MG63 (cell line): ENCODE measurements at regions not wholly inside any gene's neighbourhood (a gene's known extent, or its start where the extent isn't known, plus 50 kb on each side); places are given as distances from the start of the nearest gene placed in this dataset.
"Not testable (repeated sequence)": the region's sequence is repeated elsewhere in the genome, so short reads cannot be mapped to it uniquely, and the experiment has no call there.

Experiments used
- DNase-seq: peaks from one replicate; pipeline ENCODE4 v3.0.0-alpha.2; 2020
- H3K27me3 ChIP-seq: fragments of 250-450 bp; sonication (Bioruptor Pico); 2 replicates; pipeline ENCODE4 v1.5.1; 2020; ENCODE audit warnings: mild to moderate bottlenecking, moderate library complexity
- H3K36me3 ChIP-seq: fragments of 250-450 bp; sonication (Bioruptor Pico); 2 replicates; pipeline ENCODE4 v1.5.1; 2020; ENCODE audit warnings: mild to moderate bottlenecking, moderate library complexity
- H3K4me3 ChIP-seq: fragments of 250-450 bp; sonication (Bioruptor Pico); 2 replicates; pipeline ENCODE4 v1.5.1; 2020; ENCODE audit warnings: mild to moderate bottlenecking, moderate library complexity
- H3K9me3 ChIP-seq: fragments of 250-450 bp; sonication (Bioruptor Pico); 2 replicates; pipeline ENCODE4 v1.5.1; 2020; ENCODE audit warnings: mild to moderate bottlenecking, moderate library complexity

GRCh38 chr13:54132127-54132526 lies 1103.5 kb downstream of the OLFM4 start:
- not testable (repeated sequence) for H3K4me3 ChIP-seq, H3K36me3 ChIP-seq, H3K27me3 ChIP-seq, H3K9me3 ChIP-seq, DNase-seq

- H3K27me3 ChIP-seq, H3K4me3 ChIP-seq, DNase-seq, H3K9me3 ChIP-seq, H3K36me3 ChIP-seq: not testable (repeated sequence)
Measured at GRCh38 chr13:54132720-54133119, 1104.1 kb downstream of the OLFM4 start.

- Histone ChIP-seq H3K36me3 (no peaks in the 10 kb centered on the region), H3K9me3 (no peaks in the 10 kb centered on the region), H3K4me3 (no peak overlapping the region), H3K27me3 (no peaks in the 10 kb centered on the region; the same call in 1 of the 2 replicates)
- no peak for DNase-seq
Measured at GRCh38 chr13:54133746-54134145, 1105.1 kb downstream of the OLFM4 start.

- no peaks in the 10 kb centered on the region for H3K36me3 ChIP-seq
- H3K9me3 ChIP-seq = no peaks in the 10 kb centered on the region
- H3K4me3 ChIP-seq = no peak overlapping the region
- no peak for DNase-seq
- no peaks in the 10 kb centered on the region for H3K27me3 ChIP-seq
Measured at GRCh38 chr13:54144828-54145227, 1116.2 kb downstream of the OLFM4 start.

- H3K9me3 ChIP-seq = no peaks in the 10 kb centered on the region
- no peak overlapping the region for H3K4me3 ChIP-seq
- no peaks in the 10 kb centered on the region for H3K27me3 ChIP-seq
- DNase-seq = no peak
- H3K36me3 ChIP-seq = no peaks in the 10 kb centered on the region
Measured at GRCh38 chr13:54150851-54151250, 1122.2 kb downstream of the OLFM4 start.

- H3K27me3 ChIP-seq = no peaks in the 10 kb centered on the region
- no peak for DNase-seq
- H3K4me3 ChIP-seq = no peak overlapping the region
- H3K9me3 ChIP-seq = no peaks in the 10 kb centered on the region
- H3K36me3 ChIP-seq = no peaks in the 10 kb centered on the region
Measured at GRCh38 chr13:54162069-54162468, 1133.5 kb downstream of the OLFM4 start.

GRCh38 chr13:54165581-54166215 lies 1137.1 kb downstream of the OLFM4 start:
- H3K4me3 ChIP-seq = no peak overlapping the region
- H3K9me3 ChIP-seq = no peaks in the 10 kb centered on the region
- DNase-seq = no peak
- H3K36me3 ChIP-seq = no peaks in the 10 kb centered on the region
- no peaks in the 10 kb centered on the region for H3K27me3 ChIP-seq

GRCh38 chr13:54173996-54174395 lies 1145.4 kb downstream of the OLFM4 start:
- no peaks in the 10 kb centered on the region for H3K27me3 ChIP-seq
- H3K36me3 ChIP-seq = no peaks in the 10 kb centered on the region
- no peak for DNase-seq
- no peak overlapping the region for H3K4me3 ChIP-seq
- H3K9me3 ChIP-seq = no peaks in the 10 kb centered on the region

- no peaks in the 10 kb centered on the region for H3K36me3 ChIP-seq
- no peak overlapping the region for H3K4me3 ChIP-seq
- no peak for DNase-seq
- H3K9me3 ChIP-seq = no peaks in the 10 kb centered on the region
- no peaks in the 10 kb centered on the region for H3K27me3 ChIP-seq
Measured at GRCh38 chr13:54175466-54175865, 1146.9 kb downstream of the OLFM4 start.

- no peak for DNase-seq
- Histone ChIP-seq H3K4me3 (no peak overlapping the region), H3K27me3 (no peaks in the 10 kb centered on the region), H3K9me3 (no peaks in the 10 kb centered on the region), H3K36me3 (no peaks in the 10 kb centered on the region)
Measured at GRCh38 chr13:54177466-54177865, 1148.9 kb downstream of the OLFM4 start.

- Histone ChIP-seq H3K9me3 (no peaks in the 10 kb centered on the region), H3K27me3 (no peaks in the 10 kb centered on the region), H3K36me3 (no peaks in the 10 kb centered on the region), H3K4me3 (no peak overlapping the region)
- DNase-seq = no peak
Measured at GRCh38 chr13:54183166-54183565, 1154.6 kb downstream of the OLFM4 start.

GRCh38 chr13:54183728-54184127 lies 1155.1 kb downstream of the OLFM4 start:
- no peaks in the 10 kb centered on the region for H3K36me3 ChIP-seq
- no peaks in the 10 kb centered on the region for H3K9me3 ChIP-seq
- DNase-seq = no peak
- H3K4me3 ChIP-seq = no peak overlapping the region
- H3K27me3 ChIP-seq = no peaks in the 10 kb centered on the region

GRCh38 chr13:54184576-54184975 lies 1156.0 kb downstream of the OLFM4 start:
- DNase-seq = no peak
- H3K27me3 ChIP-seq = no peaks in the 10 kb centered on the region
- no peaks in the 10 kb centered on the region for H3K9me3 ChIP-seq
- no peaks in the 10 kb centered on the region for H3K36me3 ChIP-seq
- no peak overlapping the region for H3K4me3 ChIP-seq

GRCh38 chr13:54185101-54185500 lies 1156.5 kb downstream of the OLFM4 start:
- no peak for DNase-seq
- Histone ChIP-seq H3K27me3 (no peaks in the 10 kb centered on the region), H3K9me3 (no peaks in the 10 kb centered on the region), H3K4me3 (no peak overlapping the region), H3K36me3 (no peaks in the 10 kb centered on the region)

GRCh38 chr13:54185785-54186184 lies 1157.2 kb downstream of the OLFM4 start:
- no peaks in the 10 kb centered on the region for H3K27me3 ChIP-seq
- no peak for DNase-seq
- H3K4me3 ChIP-seq = no peak overlapping the region
- H3K9me3 ChIP-seq = no peaks in the 10 kb centered on the region
- H3K36me3 ChIP-seq = no peaks in the 10 kb centered on the region

- Histone ChIP-seq H3K27me3 (no peaks in the 10 kb centered on the region), H3K9me3 (no peaks in the 10 kb centered on the region), H3K4me3 (no peak overlapping the region), H3K36me3 (no peaks in the 10 kb centered on the region)
- DNase-seq = no peak
Measured at GRCh38 chr13:54187461-54187860, 1158.8 kb downstream of the OLFM4 start.

GRCh38 chr13:54194233-54195024 lies 1165.8 kb downstream of the OLFM4 start:
- H3K27me3 ChIP-seq = peaks cover 2% of the 10 kb centered on the region; the same call in 1 of the 2 replicates
- no peaks in the 10 kb centered on the region for H3K9me3 ChIP-seq
- DNase-seq = no peak
- no peaks in the 10 kb centered on the region for H3K36me3 ChIP-seq
- H3K4me3 ChIP-seq = no peak overlapping the region

- no peaks in the 10 kb centered on the region for H3K9me3 ChIP-seq
- H3K4me3 ChIP-seq = no peak overlapping the region
- no peak for DNase-seq
- no peaks in the 10 kb centered on the region for H3K36me3 ChIP-seq
- peaks cover 2% of the 10 kb centered on the region; the same call in 1 of the 2 replicates for H3K27me3 ChIP-seq
Measured at GRCh38 chr13:54196684-54197083, 1168.1 kb downstream of the OLFM4 start.
